SK-N-MC (cell line): ENCODE measurements at regions not wholly inside any gene's neighbourhood (a gene's known extent, or its start where the extent isn't known, plus 50 kb on each side); places are given as distances from the start of the nearest gene placed in this dataset.

ENCODE experiments used
- EZH2 ChIP-seq: fragments of 200-600 bp; sonication (generic); IDR thresholded peaks from one replicate; pipeline ENCODE4 v1.6.1; 2017; ENCODE audit warnings: antibody characterized with exemption
- POLR2AphosphoS5 ChIP-seq: IDR thresholded peaks from 2 replicates; pipeline ENCODE4 v1.6.1; 2012; ENCODE audit warnings: mild to moderate bottlenecking, low read depth, low read length, borderline replicate concordance

- no peak for TF ChIP-seq POLR2AphosphoS5
- no peak for TF ChIP-seq EZH2
These were observed 382.5 kb downstream of the CAAP1 start for GRCh38 chr9:26510137-26510536.
